H9 (cell line): ENCODE measurements at regions not wholly inside any gene's neighbourhood (a gene's known extent, or its start where the extent isn't known, plus 50 kb on each side); places are given as distances from the start of the nearest gene placed in this dataset.

ENCODE experiments used
- DNase-seq: peaks from one replicate; pipeline ENCODE4 v3.0.0-alpha.2; 2017
- H2AFZ ChIP-seq: one replicate; pipeline ENCODE4 v1.6.1; 2013; ENCODE audit warnings: mild to moderate bottlenecking, low read length, control low read depth, moderate library complexity
- H2AK5ac ChIP-seq: 2 replicates; pipeline ENCODE4 v1.6.1; 2013; ENCODE audit warnings: low read length, control low read depth, mixed read lengths; ENCODE audit not compliant: insufficient read length
- H2BK120ac ChIP-seq: one replicate; pipeline ENCODE4 v1.6.1; 2013; ENCODE audit warnings: low read depth, mild to moderate bottlenecking, low read length, control low read depth, inconsistent platforms; ENCODE audit not compliant: poor library complexity, severe bottlenecking
- H2BK12ac ChIP-seq: 2 replicates; pipeline ENCODE4 v1.6.1; 2013; ENCODE audit warnings: low read length, control low read depth, mixed read lengths, low read depth; ENCODE audit not compliant: insufficient read length
- H2BK15ac ChIP-seq: 2 replicates; pipeline ENCODE4 v1.6.1; 2013; ENCODE audit warnings: low read depth, low read length, control low read depth
- H2BK20ac ChIP-seq: one replicate; pipeline ENCODE4 v1.6.1; 2013; ENCODE audit warnings: low read depth, mild to moderate bottlenecking, low read length, control low read depth, inconsistent platforms; ENCODE audit not compliant: poor library complexity, severe bottlenecking
- H2BK5ac ChIP-seq: 2 replicates; pipeline ENCODE4 v1.6.1; 2013; ENCODE audit warnings: low read length, control low read depth, mixed read lengths; ENCODE audit not compliant: insufficient read length
- H3K14ac ChIP-seq: 2 replicates; pipeline ENCODE4 v1.6.1; 2013; ENCODE audit warnings: low read length, control low read depth; ENCODE audit not compliant: insufficient read depth
- H3K18ac ChIP-seq: 2 replicates; pipeline ENCODE4 v1.6.1; 2013; ENCODE audit warnings: low read depth, mild to moderate bottlenecking, mixed read lengths, low read length, control low read depth; ENCODE audit not compliant: insufficient read length
- H3K23ac ChIP-seq: 2 replicates; pipeline ENCODE4 v1.6.1; 2013; ENCODE audit warnings: low read length, control low read depth, mixed read lengths, low read depth; ENCODE audit not compliant: insufficient read length
- H3K23me2 ChIP-seq: 2 replicates; pipeline ENCODE4 v1.6.1; 2013; ENCODE audit warnings: low read depth, mild to moderate bottlenecking, mixed read lengths, low read length, control low read depth; ENCODE audit not compliant: insufficient read length, poor library complexity, severe bottlenecking
- H3K27ac ChIP-seq: 2 replicates; pipeline ENCODE4 v1.5.1; 2013; ENCODE audit warnings: low read length, control low read depth, mixed read lengths, low read depth; ENCODE audit not compliant: insufficient read length
- H3K27me3 ChIP-seq: 2 replicates; pipeline ENCODE4 v1.6.1; 2013; ENCODE audit warnings: low read length, control low read depth, inconsistent platforms; ENCODE audit not compliant: insufficient read depth
- H3K4ac ChIP-seq: 2 replicates; pipeline ENCODE4 v1.6.1; 2013; ENCODE audit warnings: low read depth, mild to moderate bottlenecking, control low read depth, inconsistent platforms, low read length, moderate library complexity
- H3K4me1 ChIP-seq: 2 replicates; pipeline ENCODE4 v1.6.1; 2013; ENCODE audit warnings: low read length, control low read depth, inconsistent platforms; ENCODE audit not compliant: insufficient read depth
- H3K4me2 ChIP-seq: 2 replicates; pipeline ENCODE4 v1.6.1; 2013; ENCODE audit warnings: low read length, control low read depth, mixed read lengths; ENCODE audit not compliant: insufficient read length, insufficient read depth
- H3K56ac ChIP-seq: 2 replicates; pipeline ENCODE4 v1.6.1; 2013; ENCODE audit warnings: low read depth, mild to moderate bottlenecking, mixed read lengths, low read length, control low read depth; ENCODE audit not compliant: insufficient read length
- H3K79me1 ChIP-seq: 2 replicates; pipeline ENCODE4 v1.6.1; 2013; ENCODE audit warnings: low read depth, mild to moderate bottlenecking, moderate library complexity, low read length, control low read depth, inconsistent platforms; ENCODE audit not compliant: insufficient read depth, poor library complexity, severe bottlenecking
- H3K79me2 ChIP-seq: 2 replicates; pipeline ENCODE4 v1.6.1; 2013; ENCODE audit warnings: low read length, control low read depth, inconsistent platforms; ENCODE audit not compliant: insufficient read depth
- H3K9ac ChIP-seq: 2 replicates; pipeline ENCODE4 v1.6.1; 2013; ENCODE audit warnings: low read length, control low read depth, mixed read lengths; ENCODE audit not compliant: insufficient read length; ENCODE audit errors: extremely low read depth
- H3K9me3 ChIP-seq: one replicate; pipeline ENCODE4 v1.6.1; 2013; ENCODE audit warnings: low read depth, low read length, inconsistent platforms; ENCODE audit not compliant: control insufficient read depth
- H3T11ph ChIP-seq: one replicate; pipeline ENCODE4 v1.6.1; 2013; ENCODE audit warnings: mild to moderate bottlenecking, low read length, control low read depth, inconsistent platforms
- H4K20me1 ChIP-seq: one replicate; pipeline ENCODE4 v1.6.1; 2013; ENCODE audit not compliant: control insufficient read depth, insufficient read length, insufficient read depth
- H4K5ac ChIP-seq: 2 replicates; pipeline ENCODE4 v1.6.1; 2013; ENCODE audit warnings: low read depth, mild to moderate bottlenecking, mixed read lengths, low read length, control low read depth; ENCODE audit not compliant: insufficient read length
- H4K8ac ChIP-seq: replicated peaks from 2 replicates; pipeline ENCODE4 v1.6.1; 2013; ENCODE audit warnings: low read length, control low read depth, mixed read lengths, low read depth; ENCODE audit not compliant: insufficient read length
- H4K91ac ChIP-seq: 2 replicates; pipeline ENCODE4 v1.6.1; 2013; ENCODE audit warnings: low read depth, mild to moderate bottlenecking, moderate library complexity, mixed read lengths, low read length, control low read depth; ENCODE audit not compliant: insufficient read length
- H3K27ac Mint-ChIP-seq, 3 experiments: 2 replicates in 2 of 3; 3 replicates in 1 of 3; pipeline ENCODE4 v1.8.0; 2020 to 2021; ENCODE audit warnings: mixed read lengths in 3 of 3, mild to moderate bottlenecking in 1 of 3, moderate library complexity in 1 of 3
- H3K27me3 Mint-ChIP-seq: 2 replicates; pipeline ENCODE4 v1.8.0; 2021; ENCODE audit warnings: low read depth, mild to moderate bottlenecking, moderate library complexity, mixed read lengths
- H3K36me3 Mint-ChIP-seq, 3 experiments: 2 replicates in 2 of 3; 3 replicates in 1 of 3; pipeline ENCODE4 v1.8.0; 2020 to 2021; ENCODE audit warnings: low read depth in 3 of 3, mixed read lengths in 3 of 3; ENCODE audit not compliant: insufficient read depth in 1 of 3
- H3K4me1 Mint-ChIP-seq, 2 experiments: 2 replicates each; pipeline ENCODE4 v1.8.0; 2020; ENCODE audit warnings: mixed read lengths in 2 of 2
- H3K4me3 Mint-ChIP-seq, 2 experiments: 2 replicates in 1 of 2; 3 replicates in 1 of 2; pipeline ENCODE4 v1.8.0; 2020 to 2021; ENCODE audit warnings: mild to moderate bottlenecking in 2 of 2, mixed read lengths in 2 of 2, moderate library complexity in 1 of 2
- H3K9me3 Mint-ChIP-seq, 2 experiments: 2 replicates in 1 of 2; 3 replicates in 1 of 2; pipeline ENCODE4 v1.8.0; 2020; ENCODE audit warnings: mild to moderate bottlenecking in 2 of 2, mixed read lengths in 2 of 2, moderate library complexity in 1 of 2
- CTCF ChIP-seq: fragments of 200-600 bp; sonication (generic); conservative IDR thresholded peaks from 3 replicates; pipeline ENCODE4 v1.8.0; 2021; ENCODE audit warnings: antibody characterized with exemption, mild to moderate bottlenecking
- WGBS: extraction: QIAGEN DNeasy Blood & Tissue Kit; methylation state at CpG from one replicate; pipeline ENCODE4 v1.1.7; 2013; ENCODE audit warnings: missing lambda C conversion rate, low lambda C conversion rate, mixed read lengths; ENCODE audit not compliant: insufficient read length; ENCODE audit errors: extremely low coverage; 5-methylcytosine and 5-hydroxymethylcytosine counted together

- H3K4me1 Mint-ChIP-seq: peaks cover 13% of the 10 kb centered on the region in 2 experiments
These were observed 127.4 kb upstream of the ADRA1B start for GRCh38 chr5:159788835-159789331.

More at GRCh38 chr5:159788835-159789331, 127.4 kb upstream of the ADRA1B start:
- no peak overlapping the region for H3K18ac ChIP-seq
- H2BK20ac ChIP-seq: no peak overlapping the region
- no peak overlapping the region for H4K8ac ChIP-seq
- H3K79me2 ChIP-seq: no peaks in the 10 kb centered on the region
- H3K79me1 ChIP-seq: no peaks in the 10 kb centered on the region
- no peak overlapping the region for H2AFZ ChIP-seq
- H2BK5ac ChIP-seq: no peak overlapping the region
- no peak overlapping the region for H3K4ac ChIP-seq
- no peak overlapping the region for H3K27ac ChIP-seq
- no peak overlapping the region for H3K9ac ChIP-seq
- H3K4me2 ChIP-seq: no peak overlapping the region
- Mint-ChIP-seq H3K27me3 (no peaks in the 10 kb centered on the region; the same call in 1 of the 2 replicates), H3K9me3 (no peaks in the 10 kb centered on the region), H3K36me3 (no peaks in the 10 kb centered on the region), H3K4me3 (no peak overlapping the region), H3K27ac (no peak overlapping the region)
- H3K14ac ChIP-seq: no peak overlapping the region
- DNase-seq: no peak
- no peaks in the 10 kb centered on the region for H4K20me1 ChIP-seq
- no peak overlapping the region for H3K56ac ChIP-seq
- H2BK15ac ChIP-seq: no peak overlapping the region
- H3K9me3 ChIP-seq: no peaks in the 10 kb centered on the region
- H2BK120ac ChIP-seq: no peak overlapping the region
- no CpG with 5 or more reads among the region's 5 CpGs for WGBS
- no peak overlapping the region for H2BK12ac ChIP-seq
- no peak for TF ChIP-seq CTCF
- no peak overlapping the region for H2AK5ac ChIP-seq
- H3K23me2 ChIP-seq: no peaks in the 10 kb centered on the region
- peaks cover 3% of the 10 kb centered on the region; the same call in 1 of the 2 replicates for H3K4me1 ChIP-seq
- H3K27me3 ChIP-seq: no peaks in the 10 kb centered on the region
- no peak overlapping the region for H3T11ph ChIP-seq
- H4K91ac ChIP-seq: no peak overlapping the region
- no peak overlapping the region for H4K5ac ChIP-seq
- no peak overlapping the region for H3K23ac ChIP-seq
